ENCODE measurements at regions not wholly inside any gene's neighbourhood (a gene's known extent, or its start where the extent isn't known, plus 50 kb on each side); places are given as distances from the start of the nearest gene placed in this dataset.

DNA sequence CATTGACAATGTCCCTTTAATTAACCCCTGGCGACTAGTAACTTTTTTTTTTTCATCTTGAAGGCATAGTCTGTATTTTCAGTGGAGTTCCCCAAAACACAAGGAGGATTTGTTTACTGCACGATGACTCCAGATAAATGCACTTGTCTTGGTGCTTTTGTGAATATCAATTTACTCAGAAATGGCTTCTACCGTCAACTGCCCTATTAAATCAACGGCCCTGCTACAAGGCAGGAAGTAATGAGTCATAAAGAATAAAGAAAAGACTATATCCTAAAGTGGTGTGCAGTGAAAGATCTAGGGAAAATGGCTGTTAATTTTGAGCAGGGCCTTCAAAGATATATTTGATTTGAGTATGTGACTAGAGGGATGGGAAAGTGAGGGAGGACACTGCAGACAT is 388.3 kb upstream of the CHD1 start (continued):
- TF ChIP-seq TAF1 (IDR thresholded peaks at IDR 0.05; ENCODE audit: low read depth, low read length): no peak
- no peak for TF ChIP-seq SP1 (IDR thresholded peaks at IDR 0.05; ENCODE audit: low read depth, low read length)
- no peak for TF ChIP-seq EGR1 (IDR thresholded peaks at IDR 0.05; ENCODE audit: borderline replicate concordance, low read depth, low read length)
- no peak for TF ChIP-seq CREB1 (IDR thresholded peaks at IDR 0.05)
- TF ChIP-seq NRF1 (IDR thresholded peaks at IDR 0.05; ENCODE audit: low read depth, low read length): no peak
- TF ChIP-seq KDM4A (IDR thresholded peaks at IDR 0.05; ENCODE audit: low read depth, low read length, severe bottlenecking): no peak
- no peak for TF ChIP-seq POU5F1 (IDR thresholded peaks at IDR 0.05; ENCODE audit: low read depth, low read length)
- no peak for TF ChIP-seq CBX8 (IDR thresholded peaks at IDR 0.05; ENCODE audit: borderline replicate concordance, low read depth, low read length)
- TF ChIP-seq MAFK (IDR thresholded peaks at IDR 0.05; ENCODE audit: low read depth, low read length): no peak

Data from H1 (cell line).